ENCODE measurements at regions not wholly inside any gene's neighbourhood (a gene's known extent, or its start where the extent isn't known, plus 50 kb on each side); places are given as distances from the start of the nearest gene placed in this dataset.

DNA sequence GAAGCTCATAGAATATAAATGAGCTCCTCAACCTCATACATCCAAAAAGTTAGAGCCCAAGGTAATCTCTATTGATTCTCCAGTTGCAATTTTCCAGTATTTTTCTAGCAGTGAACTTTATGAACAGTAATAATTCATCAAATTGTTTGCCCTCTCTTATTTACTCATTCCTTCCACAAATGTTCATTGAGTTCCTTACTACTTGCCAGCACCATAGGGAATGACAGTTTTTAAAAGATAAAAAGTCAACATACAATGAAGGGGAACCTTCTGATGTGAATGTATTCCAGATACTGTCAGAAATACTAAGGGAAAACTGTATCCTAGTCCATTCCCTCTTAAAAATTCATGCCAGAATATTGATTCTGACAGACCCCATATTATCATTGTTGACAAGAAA, 277.0 kb upstream of the C1orf87 start:
- H3K27ac ChIP-seq, result no peak overlapping the region
- TF ChIP-seq, protein P1, sequence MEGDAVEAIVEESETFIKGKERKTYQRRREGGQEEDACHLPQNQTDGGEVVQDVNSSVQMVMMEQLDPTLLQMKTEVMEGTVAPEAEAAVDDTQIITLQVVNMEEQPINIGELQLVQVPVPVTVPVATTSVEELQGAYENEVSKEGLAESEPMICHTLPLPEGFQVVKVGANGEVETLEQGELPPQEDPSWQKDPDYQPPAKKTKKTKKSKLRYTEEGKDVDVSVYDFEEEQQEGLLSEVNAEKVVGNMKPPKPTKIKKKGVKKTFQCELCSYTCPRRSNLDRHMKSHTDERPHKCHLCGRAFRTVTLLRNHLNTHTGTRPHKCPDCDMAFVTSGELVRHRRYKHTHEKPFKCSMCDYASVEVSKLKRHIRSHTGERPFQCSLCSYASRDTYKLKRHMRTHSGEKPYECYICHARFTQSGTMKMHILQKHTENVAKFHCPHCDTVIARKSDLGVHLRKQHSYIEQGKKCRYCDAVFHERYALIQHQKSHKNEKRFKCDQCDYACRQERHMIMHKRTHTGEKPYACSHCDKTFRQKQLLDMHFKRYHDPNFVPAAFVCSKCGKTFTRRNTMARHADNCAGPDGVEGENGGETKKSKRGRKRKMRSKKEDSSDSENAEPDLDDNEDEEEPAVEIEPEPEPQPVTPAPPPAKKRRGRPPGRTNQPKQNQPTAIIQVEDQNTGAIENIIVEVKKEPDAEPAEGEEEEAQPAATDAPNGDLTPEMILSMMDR (IDR thresholded peaks at IDR 0.05), result no peak
- TF ChIP-seq ZFX (IDR thresholded peaks at IDR 0.05; ENCODE audit: borderline replicate concordance), result no peak

DNA sequence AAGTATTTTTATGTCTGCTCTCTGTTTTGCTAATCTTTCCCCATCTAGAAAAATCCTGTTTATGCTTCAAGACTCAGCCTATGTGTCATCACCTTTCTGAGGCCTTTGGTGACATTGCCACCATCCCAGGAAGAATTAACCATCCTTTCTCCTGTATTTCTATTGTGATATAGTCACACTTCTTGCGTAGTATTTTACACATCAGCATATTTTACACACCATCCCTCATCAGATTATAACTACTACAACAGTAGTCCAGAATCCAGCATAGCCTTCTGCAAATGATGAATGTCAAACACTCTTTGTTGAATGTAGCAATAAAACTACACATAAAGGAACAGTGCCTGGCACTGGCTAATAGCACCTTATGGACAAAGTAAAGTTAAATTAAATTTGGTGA, 275.3 kb upstream of the C1orf87 start:
- no peak overlapping the region for H3K27ac ChIP-seq
- TF ChIP-seq, protein P1 (IDR thresholded peaks at IDR 0.05), result no peak

DNA sequence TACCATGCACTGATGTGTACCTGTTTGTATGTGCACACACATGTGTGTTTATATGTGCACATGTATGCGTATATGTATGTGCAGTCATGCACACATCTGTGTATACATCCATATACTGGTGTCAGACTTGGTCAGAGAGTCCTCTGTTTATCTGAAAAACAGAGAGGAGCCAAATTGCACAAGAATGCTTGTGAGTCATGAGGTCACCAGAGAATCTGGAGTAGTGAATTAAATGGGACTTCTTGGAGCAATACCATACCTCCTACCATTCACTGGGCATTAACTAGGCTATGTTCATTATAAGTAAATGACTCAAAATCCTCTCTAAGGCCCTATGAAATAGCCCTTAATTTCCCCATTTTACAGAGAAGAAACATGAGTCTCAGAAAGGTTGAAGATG, 272.1 kb upstream of the C1orf87 start:
- H3K27ac ChIP-seq, result no peak overlapping the region
- TF ChIP-seq, protein P1 (IDR thresholded peaks at IDR 0.05), result no peak
- no peak for TF ChIP-seq ZFX (IDR thresholded peaks at IDR 0.05; ENCODE audit: borderline replicate concordance)

DNA sequence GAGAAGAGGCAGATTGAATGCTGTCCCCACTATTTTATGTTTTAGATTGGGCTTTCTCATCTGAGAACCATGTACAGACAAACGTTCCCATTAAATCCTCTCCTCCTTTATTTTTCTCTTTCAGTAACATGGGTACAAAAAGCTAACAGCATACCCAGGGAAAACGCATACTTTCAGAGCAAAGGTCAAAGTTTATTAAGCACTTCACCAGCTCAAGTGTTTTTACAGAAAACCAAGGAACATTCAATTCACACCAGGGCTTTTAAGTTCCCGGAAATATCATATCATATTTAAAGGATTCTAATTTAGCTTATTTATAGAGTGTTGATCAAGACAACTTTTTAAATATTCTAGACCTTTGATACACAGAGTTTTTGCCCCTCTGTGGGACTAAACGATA, 271.5 kb upstream of the C1orf87 start:
- no peak overlapping the region for H3K27ac ChIP-seq
- TF ChIP-seq, protein P1 (IDR thresholded peaks at IDR 0.05), result no peak
- no peak for TF ChIP-seq ZFX (IDR thresholded peaks at IDR 0.05; ENCODE audit: borderline replicate concordance)

DNA sequence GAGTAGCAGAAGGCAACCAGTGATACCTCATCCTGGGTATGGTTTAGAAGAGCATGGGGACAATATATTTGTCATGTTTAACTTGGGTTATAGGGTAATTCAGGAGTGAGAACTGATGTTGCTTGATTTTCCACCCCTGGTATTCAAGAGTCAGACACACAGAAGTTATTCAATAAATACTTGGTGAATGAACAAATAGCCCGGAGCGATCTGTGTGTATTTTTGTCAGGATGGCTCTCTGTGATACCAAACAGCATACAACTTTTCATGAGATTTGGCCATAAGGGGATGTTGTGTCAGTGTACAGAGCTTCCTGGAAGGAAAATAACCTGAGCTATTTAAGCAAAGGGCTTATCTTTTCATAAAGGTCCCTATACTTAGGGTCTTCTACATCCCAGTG, 270.2 kb upstream of the C1orf87 start:
- H3K27ac ChIP-seq, result no peak overlapping the region
- no peak for TF ChIP-seq ZFX (IDR thresholded peaks at IDR 0.05; ENCODE audit: borderline replicate concordance)
- TF ChIP-seq, protein P1 (IDR thresholded peaks at IDR 0.05), result no peak

DNA sequence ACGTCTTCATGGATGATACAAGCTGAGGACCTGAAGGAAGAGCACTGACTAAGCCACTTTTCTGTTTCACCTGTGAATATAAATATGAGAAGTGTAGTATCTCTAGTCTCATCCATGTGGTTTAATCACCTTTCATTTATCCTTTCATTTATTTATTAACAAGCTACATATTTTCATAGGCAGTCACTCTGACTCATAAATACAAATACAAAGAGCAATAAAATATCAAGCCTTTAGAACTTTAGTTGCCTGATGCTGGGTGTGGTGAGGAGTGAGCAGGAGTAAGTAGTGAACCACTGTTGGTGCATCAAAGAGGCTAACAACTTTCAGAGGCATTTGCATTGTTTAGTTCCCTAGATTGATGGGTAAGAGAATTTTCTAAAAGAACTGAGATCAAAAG, 269.0 kb upstream of the C1orf87 start:
- no peak overlapping the region for H3K27ac ChIP-seq
- TF ChIP-seq, protein P1 (IDR thresholded peaks at IDR 0.05), result no peak
- no peak for TF ChIP-seq ZFX (IDR thresholded peaks at IDR 0.05; ENCODE audit: borderline replicate concordance)

DNA sequence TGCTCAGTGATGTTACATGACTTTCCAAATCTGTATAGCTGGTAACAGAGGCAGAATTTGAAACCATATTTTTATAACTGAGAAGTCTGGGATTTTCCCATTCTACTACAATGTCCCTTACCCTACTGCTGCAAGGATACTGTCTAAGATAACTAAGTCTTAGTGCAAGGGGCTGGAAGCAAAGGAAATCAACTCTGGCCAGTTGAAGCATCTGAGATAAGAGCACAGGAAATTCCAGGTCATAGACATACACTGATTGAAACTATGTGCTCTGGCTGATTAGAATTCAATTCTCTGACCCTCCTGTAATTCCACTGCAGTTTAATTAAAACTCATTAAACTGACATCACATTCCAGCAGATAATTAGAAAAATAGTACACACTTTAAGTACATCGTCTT, 267.7 kb upstream of the C1orf87 start:
- TF ChIP-seq ZFX (IDR thresholded peaks at IDR 0.05; ENCODE audit: borderline replicate concordance), result no peak
- TF ChIP-seq, protein P1 (IDR thresholded peaks at IDR 0.05), result no peak
- H3K27ac ChIP-seq, result no peak overlapping the region
